Iris pigment epithelial cell (primary cell): ENCODE measurements at regions not wholly inside any gene's neighbourhood (a gene's known extent, or its start where the extent isn't known, plus 50 kb on each side); places are given as distances from the start of the nearest gene placed in this dataset.

Experiments used
- DNase-seq: peaks from one replicate; pipeline ENCODE4 v3.0.0-alpha.2; 2011; ENCODE audit warnings: low read depth

GRCh38 chr9:4921449-4921848 is 63.6 kb upstream of the JAK2 start:
- DNase-seq: no peak

- no peak for DNase-seq
Observed at GRCh38 chr9:4922101-4922500, 63.0 kb upstream of the JAK2 start.

GRCh38 chr9:4922730-4923129 is 62.3 kb upstream of the JAK2 start:
- no peak for DNase-seq

- DNase-seq: no peak
Observed at GRCh38 chr9:4923141-4923540, 61.9 kb upstream of the JAK2 start.

GRCh38 chr9:4923580-4924544 is 61.2 kb upstream of the JAK2 start:
- peak; percentile 43 for DNase-seq

GRCh38 chr9:4926239-4926638 is 58.8 kb upstream of the JAK2 start:
- no peak for DNase-seq

- no peak for DNase-seq
Observed at GRCh38 chr9:4927043-4927471, 58.0 kb upstream of the JAK2 start.

GRCh38 chr9:4927701-4928100 is 57.4 kb upstream of the JAK2 start:
- DNase-seq: no peak

- DNase-seq: peak; percentile 38
Observed at GRCh38 chr9:4929917-4930316, 55.2 kb upstream of the JAK2 start.

GRCh38 chr9:4932681-4933080 is 52.4 kb upstream of the JAK2 start:
- no peak for DNase-seq

- peak; percentile 55 for DNase-seq
Observed at GRCh38 chr9:4933177-4933576, 51.9 kb upstream of the JAK2 start.

GRCh38 chr9:4933861-4934260 is 51.2 kb upstream of the JAK2 start:
- DNase-seq: no peak

GRCh38 chr9:4935001-4935672 is 49.9 kb upstream of the JAK2 start:
- DNase-seq: peak; percentile 15
